ENCODE measurements at regions not wholly inside any gene's neighbourhood (a gene's known extent, or its start where the extent isn't known, plus 50 kb on each side); places are given as distances from the start of the nearest gene placed in this dataset.
"Not testable (repeated sequence)": the region's sequence is repeated elsewhere in the genome, so short reads cannot be mapped to it uniquely, and the experiment has no call there.

DNA sequence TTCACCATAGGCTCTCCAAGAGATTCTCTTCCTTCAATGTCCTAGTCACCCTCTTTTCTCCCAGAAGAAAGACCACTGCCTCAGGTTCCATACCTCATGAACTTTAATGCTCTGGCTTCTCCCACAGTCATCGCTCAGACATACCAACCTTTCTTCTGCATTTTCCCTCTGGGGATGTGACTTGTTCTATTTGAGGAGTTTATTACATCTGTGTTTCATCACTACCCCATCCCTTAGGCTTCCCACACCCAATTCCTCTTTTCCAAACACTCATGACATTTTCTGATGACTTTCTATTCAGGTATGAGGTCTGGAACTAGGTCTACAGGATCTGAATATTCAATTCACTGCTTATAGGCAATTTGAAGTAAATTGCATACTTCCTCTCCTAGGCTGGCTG, 298.6 kb upstream of the MAP2 start:
- no peaks in the 10 kb centered on the region for H3K27me3 ChIP-seq
- TF ChIP-seq, protein P1, sequence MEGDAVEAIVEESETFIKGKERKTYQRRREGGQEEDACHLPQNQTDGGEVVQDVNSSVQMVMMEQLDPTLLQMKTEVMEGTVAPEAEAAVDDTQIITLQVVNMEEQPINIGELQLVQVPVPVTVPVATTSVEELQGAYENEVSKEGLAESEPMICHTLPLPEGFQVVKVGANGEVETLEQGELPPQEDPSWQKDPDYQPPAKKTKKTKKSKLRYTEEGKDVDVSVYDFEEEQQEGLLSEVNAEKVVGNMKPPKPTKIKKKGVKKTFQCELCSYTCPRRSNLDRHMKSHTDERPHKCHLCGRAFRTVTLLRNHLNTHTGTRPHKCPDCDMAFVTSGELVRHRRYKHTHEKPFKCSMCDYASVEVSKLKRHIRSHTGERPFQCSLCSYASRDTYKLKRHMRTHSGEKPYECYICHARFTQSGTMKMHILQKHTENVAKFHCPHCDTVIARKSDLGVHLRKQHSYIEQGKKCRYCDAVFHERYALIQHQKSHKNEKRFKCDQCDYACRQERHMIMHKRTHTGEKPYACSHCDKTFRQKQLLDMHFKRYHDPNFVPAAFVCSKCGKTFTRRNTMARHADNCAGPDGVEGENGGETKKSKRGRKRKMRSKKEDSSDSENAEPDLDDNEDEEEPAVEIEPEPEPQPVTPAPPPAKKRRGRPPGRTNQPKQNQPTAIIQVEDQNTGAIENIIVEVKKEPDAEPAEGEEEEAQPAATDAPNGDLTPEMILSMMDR (IDR thresholded peaks at IDR 0.05) = no peak
- H3K27ac ChIP-seq = no peak overlapping the region
- H3K9me3 ChIP-seq = no peaks in the 10 kb centered on the region
- H3K4me3 ChIP-seq = no peak overlapping the region
- DNase-seq = no peak
- intact Hi-C loops (cut with DNase I; ENCODE audit: low total_unique reads) = no loop called here
- H3K36me3 ChIP-seq = no peaks in the 10 kb centered on the region
- no peaks in the 10 kb centered on the region for H3K4me1 ChIP-seq

DNA sequence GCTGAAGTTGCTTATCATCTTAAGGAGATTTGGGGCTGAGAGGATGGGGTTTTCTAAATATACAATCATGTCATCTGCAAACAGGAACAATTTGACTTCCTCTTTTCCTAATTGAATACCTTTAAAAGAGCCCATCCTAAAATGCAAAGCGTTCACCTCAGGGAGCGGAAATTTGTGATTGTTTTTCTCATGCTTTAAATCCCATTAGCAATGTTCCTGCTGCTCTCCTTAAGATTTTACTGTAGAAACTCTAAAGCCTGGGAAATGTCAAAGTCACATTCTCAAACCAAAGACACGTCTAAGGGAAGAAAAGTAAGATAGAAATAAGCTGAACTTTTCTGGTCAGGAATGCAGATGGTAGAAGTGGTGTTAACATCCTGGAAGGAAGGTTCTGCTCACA, 285.8 kb upstream of the MAP2 start:
- Histone ChIP-seq H3K36me3 (no peaks in the 10 kb centered on the region), H3K4me1 (no peaks in the 10 kb centered on the region), H3K9me3 (no peaks in the 10 kb centered on the region), H3K27ac (no peak overlapping the region), H3K4me3 (no peak overlapping the region), H3K27me3 (no peaks in the 10 kb centered on the region)
- no peak for DNase-seq
- intact Hi-C loops (cut with DNase I; ENCODE audit: low total_unique reads) = no loop called here
- TF ChIP-seq, protein P1 (IDR thresholded peaks at IDR 0.05) = no peak

DNA sequence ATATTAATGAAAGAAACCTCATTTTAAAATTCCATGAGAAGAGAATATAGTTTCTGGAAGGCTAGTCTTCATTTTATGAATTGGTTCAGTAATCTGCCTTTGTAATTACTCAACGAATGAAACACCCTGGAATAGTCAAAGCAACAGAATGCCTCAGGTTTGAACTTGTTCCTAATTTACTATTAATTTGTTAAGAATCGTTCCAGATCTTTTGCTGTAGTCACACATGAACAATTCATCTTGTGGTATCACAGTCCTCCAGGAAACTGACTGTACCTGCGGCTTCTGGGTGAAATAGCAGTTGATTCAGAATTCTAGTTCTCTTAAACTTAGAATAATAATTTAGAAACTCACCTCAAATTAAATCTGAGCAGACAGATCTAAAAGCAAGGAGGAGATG, 282.7 kb upstream of the MAP2 start:
- H3K9me3 ChIP-seq = no peaks in the 10 kb centered on the region
- H3K4me1 ChIP-seq = no peaks in the 10 kb centered on the region
- H3K27ac ChIP-seq = no peak overlapping the region
- no peaks in the 10 kb centered on the region for H3K36me3 ChIP-seq
- TF ChIP-seq, protein P1 (IDR thresholded peaks at IDR 0.05) = no peak
- H3K4me3 ChIP-seq = no peak overlapping the region
- H3K27me3 ChIP-seq = no peaks in the 10 kb centered on the region
- intact Hi-C loops (cut with DNase I; ENCODE audit: low total_unique reads) = no loop called here
- no peak for DNase-seq

DNA sequence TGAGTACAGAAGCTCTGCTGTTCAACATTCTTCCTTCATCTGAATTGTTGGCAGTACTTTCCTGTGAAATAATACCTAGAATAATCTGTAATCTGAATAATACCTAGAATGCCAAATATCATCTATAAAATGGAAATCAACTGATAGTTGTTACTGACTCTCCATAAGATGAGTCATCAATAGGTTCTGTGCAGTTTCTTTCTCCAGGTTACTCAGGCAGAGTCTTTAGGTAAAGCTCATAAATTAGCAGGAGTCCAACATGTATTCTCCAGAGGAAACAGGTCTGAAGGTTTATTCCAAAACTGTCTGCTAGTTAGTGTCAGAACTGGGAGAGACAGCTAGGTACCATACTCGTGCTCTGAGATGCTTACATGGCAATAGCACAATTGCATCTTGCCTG, 282.0 kb upstream of the MAP2 start:
- no peak for DNase-seq
- no peaks in the 10 kb centered on the region for H3K27me3 ChIP-seq
- H3K36me3 ChIP-seq = no peaks in the 10 kb centered on the region
- H3K27ac ChIP-seq = no peak overlapping the region
- H3K4me1 ChIP-seq = no peaks in the 10 kb centered on the region
- intact Hi-C loops (cut with DNase I; ENCODE audit: low total_unique reads) = no loop called here
- no peak overlapping the region for H3K4me3 ChIP-seq
- no peaks in the 10 kb centered on the region for H3K9me3 ChIP-seq
- TF ChIP-seq, protein P1 (IDR thresholded peaks at IDR 0.05) = no peak

DNA sequence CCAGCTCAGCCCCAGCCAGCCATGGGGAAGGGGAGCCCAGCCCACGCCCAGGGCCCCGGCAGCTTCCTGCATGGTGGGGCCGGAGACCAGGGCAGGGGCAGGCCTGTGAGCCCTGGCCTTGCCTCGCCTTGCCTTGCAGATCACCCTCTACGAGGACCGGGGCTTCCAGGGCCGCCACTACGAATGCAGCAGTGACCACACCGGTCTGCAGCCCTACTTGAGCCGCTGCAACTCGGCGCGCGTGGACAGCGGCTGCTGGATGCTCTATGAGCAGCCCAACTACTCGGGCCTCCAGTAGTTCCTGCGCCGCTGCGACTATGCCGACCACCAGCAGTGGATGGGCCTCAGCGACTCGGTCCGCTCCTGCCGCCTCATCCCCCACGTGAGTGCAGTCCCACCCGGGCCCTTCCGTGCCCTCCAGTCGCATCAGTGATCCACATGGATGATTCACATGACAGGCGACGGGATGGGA, 278.6 kb upstream of the MAP2 start:
- intact Hi-C loops (cut with DNase I; ENCODE audit: low total_unique reads); H3K36me3 ChIP-seq; H3K27ac ChIP-seq; H3K9me3 ChIP-seq; DNase-seq; H3K27me3 ChIP-seq; H3K4me3 ChIP-seq; H3K4me1 ChIP-seq: not testable (repeated sequence)

DNA sequence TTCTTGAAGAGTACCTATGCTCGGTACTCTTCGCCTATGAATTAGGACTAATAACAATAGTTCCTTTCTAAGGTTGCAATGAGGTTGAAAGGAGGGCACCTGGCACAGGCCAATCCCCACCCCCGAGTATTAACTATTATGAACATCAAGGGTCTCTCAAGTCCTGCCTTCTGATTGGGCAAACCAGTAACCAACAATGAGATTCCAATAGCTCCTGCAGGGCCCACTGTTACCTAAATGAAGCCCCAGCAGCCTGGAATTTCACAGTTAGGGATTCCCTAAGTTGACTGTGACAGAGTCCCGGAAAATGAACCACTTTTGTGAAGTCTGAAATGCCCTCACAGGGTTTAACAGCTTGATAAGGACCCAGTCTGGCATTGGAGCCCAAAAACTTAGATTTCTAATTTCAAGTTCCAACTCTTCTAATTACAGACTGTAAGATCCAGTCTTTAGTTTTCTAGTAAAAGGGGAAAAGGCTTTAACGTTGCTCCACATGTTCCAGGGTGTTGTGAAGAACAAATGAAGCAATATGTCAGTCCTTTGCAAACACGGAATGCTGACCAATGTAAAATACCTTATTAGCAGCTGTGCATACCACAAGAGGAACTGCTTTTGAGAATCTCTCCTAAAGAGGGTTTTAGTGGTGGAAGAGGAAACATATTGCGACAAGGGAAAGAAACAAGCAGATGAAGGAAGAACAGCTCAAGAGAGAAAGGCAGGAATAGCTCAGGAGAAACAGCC, 277.7 kb upstream of the MAP2 start:
- H3K36me3 ChIP-seq = no peaks in the 10 kb centered on the region
- H3K27ac ChIP-seq = no peak overlapping the region
- DNase-seq = no peak
- no peaks in the 10 kb centered on the region for H3K4me1 ChIP-seq
- H3K27me3 ChIP-seq = no peaks in the 10 kb centered on the region
- no peak overlapping the region for H3K4me3 ChIP-seq
- H3K9me3 ChIP-seq = no peaks in the 10 kb centered on the region
- intact Hi-C loops (cut with DNase I; ENCODE audit: low total_unique reads) = no loop called here
- TF ChIP-seq, protein P1 (IDR thresholded peaks at IDR 0.05) = no peak

All from tibial artery (tissue), 4 donors.